PC-3 (cell line): ENCODE measurements at regions not wholly inside any gene's neighbourhood (a gene's known extent, or its start where the extent isn't known, plus 50 kb on each side); places are given as distances from the start of the nearest gene placed in this dataset.

Experiments used
- ATAC-seq: fragments of 200-7000 bp; cut with Tn5 transposase; 2 replicates; pipeline ENCODE4 v1.9.1; 2020; ENCODE audit warnings: mild to moderate bottlenecking, moderate library complexity
- BruUV-seq: library from RNA; stranded (reverse); fragments of 400-500 nt; replicated peaks from 2 replicates; lab custom pipeline; 2021; lab: Mats Ljungman, UMichigan
- CTCF ChIA-PET: fragments of 300-600 bp; sonication (Branson Sonifier 250); formaldehyde crosslinking; loops from one replicate; lab custom pipeline; 2022; ENCODE audit warnings: antibody characterized with exemption; lab: Charles Lee
- POLR2A ChIA-PET: fragments of 300-600 bp; sonication (Branson Sonifier 250); formaldehyde crosslinking; loops from one replicate; lab custom pipeline; 2022; ENCODE audit warnings: antibody characterized with exemption; ENCODE audit not compliant: unreplicated experiment; lab: Charles Lee
- DNase-seq: peaks from one replicate; pipeline ENCODE4 v3.0.0-alpha.2; 2015
- H2AFZ ChIP-seq: fragments of 300-600 bp; sonication (generic); 2 replicates; pipeline ENCODE4 v1.6.0; 2016; ENCODE audit warnings: antibody characterized with exemption, low read length
- H3F3A ChIP-seq: fragments of 300-600 bp; sonication (generic); one replicate; pipeline ENCODE4 v1.6.0; 2017; ENCODE audit warnings: antibody characterized with exemption, low read length, control low read depth, mild to moderate bottlenecking; ENCODE audit not compliant: unreplicated experiment
- H3K27ac ChIP-seq: fragments of 300-600 bp; sonication (generic); 2 replicates; pipeline ENCODE4 v1.5.1; 2016; ENCODE audit warnings: mild to moderate bottlenecking, low read length
- H3K27me3 ChIP-seq: fragments of 300-600 bp; sonication (generic); 2 replicates; pipeline ENCODE4 v1.6.1; 2016; ENCODE audit warnings: low read length, mixed read lengths
- H3K36me3 ChIP-seq: fragments of 300-600 bp; sonication (generic); 2 replicates; pipeline ENCODE4 v1.6.1; 2016; ENCODE audit warnings: low read depth, mixed run types, low read length, mixed read lengths
- H3K4me1 ChIP-seq: fragments of 300-600 bp; sonication (generic); 2 replicates; pipeline ENCODE4 v1.5.1; 2016; ENCODE audit warnings: low read length; ENCODE audit not compliant: insufficient read depth
- H3K4me2 ChIP-seq: fragments of 300-600 bp; sonication (generic); 2 replicates; pipeline ENCODE4 v1.6.0; 2016; ENCODE audit warnings: low read length
- H3K4me3 ChIP-seq: fragments of 300-600 bp; sonication (generic); 2 replicates; pipeline ENCODE4 v1.5.1; 2016; ENCODE audit warnings: mild to moderate bottlenecking, low read length, mixed read lengths
- H3K79me2 ChIP-seq: fragments of 300-600 bp; sonication (generic); 2 replicates; pipeline ENCODE4 v1.6.1; 2017; ENCODE audit warnings: low read length, mixed read lengths
- H3K9ac ChIP-seq: fragments of 300-600 bp; sonication (generic); 2 replicates; pipeline ENCODE4 v1.6.0; 2016; ENCODE audit warnings: mild to moderate bottlenecking, low read length
- H3K9me2 ChIP-seq: fragments of 300-600 bp; sonication (generic); replicated peaks from 2 replicates; pipeline ENCODE4 v1.6.1; 2016; ENCODE audit warnings: mixed run types, low read length, mixed read lengths
- H3K9me3 ChIP-seq: fragments of 300-600 bp; sonication (generic); 2 replicates; pipeline ENCODE4 v1.6.1; 2016; ENCODE audit warnings: low read length, mixed read lengths
- H4K20me1 ChIP-seq: fragments of 300-600 bp; sonication (generic); 2 replicates; pipeline ENCODE4 v1.6.1; 2016; ENCODE audit warnings: low read length, mixed read lengths
- EZH2 ChIP-seq: fragments of 300-600 bp; sonication (generic); IDR thresholded peaks from one replicate; pipeline ENCODE4 v1.6.1; 2017; ENCODE audit warnings: antibody characterized with exemption, mild to moderate bottlenecking, low read length; ENCODE audit not compliant: unreplicated experiment
- EZH2phosphoT487 ChIP-seq: fragments of 300-600 bp; sonication (generic); IDR thresholded peaks from 2 replicates; pipeline ENCODE4 v1.6.1; 2018; ENCODE audit warnings: mild to moderate bottlenecking, antibody characterized with exemption, low read length, borderline replicate concordance
- intact Hi-C: fragments of 100-400 bp; cut with micrococcal nuclease; formaldehyde crosslinking; loops from 2 replicates; pipeline ENCODE4 v1.9.0; 2023
- TF ChIP-seq, protein P1 (sequence below): fragments of 300-600 bp; sonication (generic); conservative IDR thresholded peaks from 2 replicates; pipeline ENCODE4 v1.5.1; 2017; ENCODE audit warnings: antibody characterized with exemption, low read depth, mild to moderate bottlenecking, low read length

DNA sequence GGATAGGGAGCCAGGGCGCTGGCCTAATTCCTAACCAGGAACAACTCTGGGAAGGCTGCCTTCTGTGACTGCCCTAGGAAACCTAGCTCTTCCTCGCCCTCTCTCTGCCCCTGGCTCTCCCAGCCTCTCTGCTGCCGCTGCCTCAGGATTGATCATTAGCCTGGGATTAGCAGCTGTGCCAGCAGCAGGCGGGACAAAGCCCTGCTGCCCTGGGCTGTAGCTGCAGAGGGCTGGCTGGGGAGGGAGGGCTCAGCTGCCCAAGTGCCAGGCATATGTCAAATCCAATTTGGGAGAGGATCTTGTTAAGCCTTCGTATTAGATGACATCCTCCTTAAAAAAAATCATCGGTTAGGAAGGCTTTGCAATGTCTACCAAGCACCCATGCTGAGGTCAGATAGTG, 144.8 kb upstream of the CCL2 start:
- intact Hi-C loops = no loop called here
- Histone ChIP-seq H3K36me3 (no peaks in the 10 kb centered on the region), H3K4me1 (no peaks in the 10 kb centered on the region), H3K4me2 (no peak overlapping the region), H2AFZ (no peak overlapping the region), H3K27me3 (no peaks in the 10 kb centered on the region), H3K9me2 (no peaks in the 10 kb centered on the region), H3K4me3 (no peak overlapping the region), H4K20me1 (no peaks in the 10 kb centered on the region), H3K27ac (no peak overlapping the region), H3K79me2 (no peaks in the 10 kb centered on the region), H3K9me3 (no peaks in the 10 kb centered on the region), H3K9ac (no peak overlapping the region), H3F3A (no peaks in the 10 kb centered on the region)
- ChIA-PET POLR2A (no interaction called here), CTCF (no interaction called here)
- BruUV-seq = no TSS peak
- ATAC-seq (no peak), DNase-seq (no peak)
- TF ChIP-seq EZH2phosphoT487 (no peak), EZH2 (no peak)
- TF ChIP-seq, protein P1, sequence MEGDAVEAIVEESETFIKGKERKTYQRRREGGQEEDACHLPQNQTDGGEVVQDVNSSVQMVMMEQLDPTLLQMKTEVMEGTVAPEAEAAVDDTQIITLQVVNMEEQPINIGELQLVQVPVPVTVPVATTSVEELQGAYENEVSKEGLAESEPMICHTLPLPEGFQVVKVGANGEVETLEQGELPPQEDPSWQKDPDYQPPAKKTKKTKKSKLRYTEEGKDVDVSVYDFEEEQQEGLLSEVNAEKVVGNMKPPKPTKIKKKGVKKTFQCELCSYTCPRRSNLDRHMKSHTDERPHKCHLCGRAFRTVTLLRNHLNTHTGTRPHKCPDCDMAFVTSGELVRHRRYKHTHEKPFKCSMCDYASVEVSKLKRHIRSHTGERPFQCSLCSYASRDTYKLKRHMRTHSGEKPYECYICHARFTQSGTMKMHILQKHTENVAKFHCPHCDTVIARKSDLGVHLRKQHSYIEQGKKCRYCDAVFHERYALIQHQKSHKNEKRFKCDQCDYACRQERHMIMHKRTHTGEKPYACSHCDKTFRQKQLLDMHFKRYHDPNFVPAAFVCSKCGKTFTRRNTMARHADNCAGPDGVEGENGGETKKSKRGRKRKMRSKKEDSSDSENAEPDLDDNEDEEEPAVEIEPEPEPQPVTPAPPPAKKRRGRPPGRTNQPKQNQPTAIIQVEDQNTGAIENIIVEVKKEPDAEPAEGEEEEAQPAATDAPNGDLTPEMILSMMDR = no peak

DNA sequence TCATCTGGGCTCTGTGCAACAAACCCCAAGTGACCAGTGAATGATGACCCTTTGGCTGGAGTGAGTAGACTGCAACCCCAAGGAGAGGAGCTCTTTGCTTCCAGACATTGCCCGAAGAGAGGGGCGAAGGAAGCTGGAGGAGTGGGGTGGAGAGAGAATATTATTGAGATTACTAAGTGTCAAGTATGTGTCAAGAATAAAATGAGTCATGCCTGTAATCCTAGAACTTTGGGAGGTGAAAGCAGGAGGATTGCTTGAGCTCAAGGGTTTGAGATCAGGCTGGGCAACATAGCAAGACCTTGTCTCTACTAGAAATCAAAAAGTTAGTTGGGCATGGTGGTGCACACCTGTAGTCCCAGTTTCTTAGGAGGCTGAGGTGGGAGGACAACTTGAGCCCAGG, 142.0 kb upstream of the CCL2 start:
- intact Hi-C loops = no loop called here
- no peaks in the 10 kb centered on the region for H4K20me1 ChIP-seq
- no TSS peak for BruUV-seq
- TF ChIP-seq EZH2phosphoT487 (no peak), EZH2 (no peak)
- ATAC-seq (no peak), DNase-seq (no peak)
- no peak overlapping the region for H3K4me2 ChIP-seq
- H2AFZ ChIP-seq = no peak overlapping the region
- H3K27me3 ChIP-seq = no peaks in the 10 kb centered on the region
- POLR2A ChIA-PET = no interaction called here
- no peaks in the 10 kb centered on the region for H3K9me3 ChIP-seq
- no peaks in the 10 kb centered on the region for H3K4me1 ChIP-seq
- no peaks in the 10 kb centered on the region for H3K79me2 ChIP-seq
- no peaks in the 10 kb centered on the region for H3K36me3 ChIP-seq
- no peak overlapping the region for H3K4me3 ChIP-seq
- H3K9ac ChIP-seq = no peak overlapping the region
- CTCF ChIA-PET = no interaction called here
- H3K27ac ChIP-seq = no peak overlapping the region
- no peaks in the 10 kb centered on the region for H3F3A ChIP-seq
- H3K9me2 ChIP-seq = no peaks in the 10 kb centered on the region

DNA sequence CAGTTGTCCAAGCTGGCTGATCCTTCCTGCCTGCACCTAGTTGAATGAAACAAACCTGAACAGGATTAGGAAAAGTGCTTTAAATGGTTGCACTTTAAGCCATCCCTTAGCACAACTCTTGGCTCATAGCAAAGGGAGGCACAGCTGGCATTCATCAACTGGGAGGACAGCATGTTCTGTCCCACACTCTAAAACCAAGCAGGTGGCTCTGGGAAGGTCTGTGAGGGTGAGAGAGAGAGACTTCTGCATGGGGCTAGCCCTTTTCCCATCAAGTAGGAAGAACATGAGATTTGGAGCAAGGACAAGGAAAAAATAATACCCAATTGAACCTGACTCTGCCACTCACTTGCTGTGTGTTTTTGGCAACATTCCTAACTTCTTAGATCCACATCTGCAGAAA, 140.9 kb upstream of the CCL2 start:
- CTCF ChIA-PET = no interaction called here
- POLR2A ChIA-PET = no interaction called here

More for the DNA sequence above, 140.9 kb upstream of the CCL2 start:
- H4K20me1 ChIP-seq = no peaks in the 10 kb centered on the region
- H3F3A ChIP-seq = no peaks in the 10 kb centered on the region
- no peak overlapping the region for H2AFZ ChIP-seq
- DNase-seq (no peak), ATAC-seq (no peak)
- intact Hi-C loops = no loop called here
- no peaks in the 10 kb centered on the region for H3K4me1 ChIP-seq
- no peaks in the 10 kb centered on the region for H3K79me2 ChIP-seq
- H3K9ac ChIP-seq = no peak overlapping the region
- no peaks in the 10 kb centered on the region for H3K9me2 ChIP-seq
- no TSS peak for BruUV-seq
- no peak overlapping the region for H3K27ac ChIP-seq
- H3K36me3 ChIP-seq = no peaks in the 10 kb centered on the region
- TF ChIP-seq EZH2 (no peak), EZH2phosphoT487 (no peak)
- TF ChIP-seq, protein P1 = no peak
- H3K4me3 ChIP-seq = no peak overlapping the region
- H3K27me3 ChIP-seq = no peaks in the 10 kb centered on the region
- H3K9me3 ChIP-seq = no peaks in the 10 kb centered on the region
- H3K4me2 ChIP-seq = no peak overlapping the region
